ENCODE measurements at regions not wholly inside any gene's neighbourhood (a gene's known extent, or its start where the extent isn't known, plus 50 kb on each side); places are given as distances from the start of the nearest gene placed in this dataset.

GRCh38 chr3:178062126-178062525 is 474.1 kb upstream of the KCNMB2 start:
- H3K4me3 Mint-ChIP-seq, result no peak overlapping the region
- no peaks in the 10 kb centered on the region for H3K36me3 Mint-ChIP-seq (ENCODE audit: low read depth)
- no peak for DNase-seq
- CTCF ChIA-PET, result no interaction called here
- H3K9me3 Mint-ChIP-seq, result no peaks in the 10 kb centered on the region
- POLR2A ChIA-PET, result no interaction called here
- H3K27me3 Mint-ChIP-seq, result no peaks in the 10 kb centered on the region
- H3K27ac Mint-ChIP-seq, result no peak overlapping the region
- H3K4me1 Mint-ChIP-seq, result no peaks in the 10 kb centered on the region

GRCh38 chr3:178063461-178063860 is 472.8 kb upstream of the KCNMB2 start:
- POLR2A ChIA-PET, result no interaction called here
- Mint-ChIP-seq H3K27ac (no peak overlapping the region), H3K27me3 (no peaks in the 10 kb centered on the region), H3K36me3 (ENCODE audit: low read depth) (no peaks in the 10 kb centered on the region), H3K9me3 (no peaks in the 10 kb centered on the region), H3K4me3 (no peak overlapping the region), H3K4me1 (no peaks in the 10 kb centered on the region)
- CTCF ChIA-PET, result no interaction called here
- DNase-seq, result no peak

GRCh38 chr3:178067721-178068120 is 468.5 kb upstream of the KCNMB2 start:
- no peaks in the 10 kb centered on the region for H3K4me1 Mint-ChIP-seq
- H3K27me3 Mint-ChIP-seq, result no peaks in the 10 kb centered on the region
- H3K36me3 Mint-ChIP-seq (ENCODE audit: low read depth), result no peaks in the 10 kb centered on the region
- no peak overlapping the region for H3K4me3 Mint-ChIP-seq
- DNase-seq, result no peak
- ChIA-PET CTCF (no interaction called here), POLR2A (no interaction called here)
- H3K9me3 Mint-ChIP-seq, result no peaks in the 10 kb centered on the region
- no peak overlapping the region for H3K27ac Mint-ChIP-seq

GRCh38 chr3:178072391-178073305 is 463.6 kb upstream of the KCNMB2 start:
- POLR2A ChIA-PET, result no interaction called here
- H3K4me1 Mint-ChIP-seq, result peaks cover 3% of the 10 kb centered on the region
- H3K27me3 Mint-ChIP-seq, result no peaks in the 10 kb centered on the region
- no peak for DNase-seq
- CTCF ChIA-PET, result no interaction called here
- H3K27ac Mint-ChIP-seq, result no peak overlapping the region
- H3K36me3 Mint-ChIP-seq (ENCODE audit: low read depth), result no peaks in the 10 kb centered on the region
- no peaks in the 10 kb centered on the region for H3K9me3 Mint-ChIP-seq
- H3K4me3 Mint-ChIP-seq, result no peak overlapping the region

GRCh38 chr3:178073366-178073765 is 462.9 kb upstream of the KCNMB2 start:
- Mint-ChIP-seq H3K27me3 (no peaks in the 10 kb centered on the region), H3K27ac (no peak overlapping the region), H3K36me3 (ENCODE audit: low read depth) (no peaks in the 10 kb centered on the region), H3K4me1 (peaks cover 3% of the 10 kb centered on the region), H3K9me3 (no peaks in the 10 kb centered on the region), H3K4me3 (no peak overlapping the region)
- POLR2A ChIA-PET, result no interaction called here
- no peak for DNase-seq
- CTCF ChIA-PET, result no interaction called here

GRCh38 chr3:178075344-178075743 is 460.9 kb upstream of the KCNMB2 start:
- Mint-ChIP-seq H3K9me3 (no peaks in the 10 kb centered on the region), H3K36me3 (ENCODE audit: low read depth) (no peaks in the 10 kb centered on the region), H3K27ac (no peak overlapping the region), H3K27me3 (no peaks in the 10 kb centered on the region), H3K4me3 (no peak overlapping the region), H3K4me1 (peaks cover 3% of the 10 kb centered on the region)
- ChIA-PET CTCF (no interaction called here), POLR2A (no interaction called here)
- no peak for DNase-seq

- Mint-ChIP-seq H3K36me3 (ENCODE audit: low read depth) (no peaks in the 10 kb centered on the region), H3K27me3 (no peaks in the 10 kb centered on the region), H3K4me3 (no peak overlapping the region), H3K27ac (no peak overlapping the region), H3K9me3 (no peaks in the 10 kb centered on the region), H3K4me1 (peaks cover 3% of the 10 kb centered on the region)
- ChIA-PET CTCF (no interaction called here), POLR2A (no interaction called here)
- no peak for DNase-seq
These were observed 457.3 kb upstream of the KCNMB2 start for GRCh38 chr3:178078953-178079352.

- Mint-ChIP-seq H3K27me3 (no peaks in the 10 kb centered on the region), H3K4me1 (peaks cover 6% of the 10 kb centered on the region), H3K36me3 (ENCODE audit: low read depth) (no peaks in the 10 kb centered on the region), H3K27ac (no peak overlapping the region), H3K9me3 (no peaks in the 10 kb centered on the region), H3K4me3 (no peak overlapping the region)
- DNase-seq, result no peak
- ChIA-PET CTCF (no interaction called here), POLR2A (no interaction called here)
These were observed 456.3 kb upstream of the KCNMB2 start for GRCh38 chr3:178079966-178080365.

GRCh38 chr3:178082326-178082906 is 453.8 kb upstream of the KCNMB2 start:
- peaks cover 3% of the 10 kb centered on the region for H3K4me1 Mint-ChIP-seq
- POLR2A ChIA-PET, result no interaction called here
- H3K27ac Mint-ChIP-seq, result no peak overlapping the region
- no peaks in the 10 kb centered on the region for H3K36me3 Mint-ChIP-seq (ENCODE audit: low read depth)
- no peak overlapping the region for H3K4me3 Mint-ChIP-seq
- CTCF ChIA-PET, result no interaction called here
- DNase-seq, result no peak
- H3K27me3 Mint-ChIP-seq, result no peaks in the 10 kb centered on the region
- no peaks in the 10 kb centered on the region for H3K9me3 Mint-ChIP-seq

GRCh38 chr3:178083906-178084866 is 452.1 kb upstream of the KCNMB2 start:
- ChIA-PET POLR2A (no interaction called here), CTCF (no interaction called here)
- DNase-seq, result no peak
- Mint-ChIP-seq H3K4me3 (no peak overlapping the region), H3K27me3 (no peaks in the 10 kb centered on the region), H3K27ac (no peak overlapping the region), H3K4me1 (peaks cover 3% of the 10 kb centered on the region), H3K9me3 (no peaks in the 10 kb centered on the region), H3K36me3 (ENCODE audit: low read depth) (no peaks in the 10 kb centered on the region)

- Mint-ChIP-seq H3K4me1 (peaks cover 3% of the 10 kb centered on the region), H3K27ac (no peak overlapping the region)
- POLR2A ChIA-PET, result no interaction called here
These were observed 451.1 kb upstream of the KCNMB2 start for GRCh38 chr3:178084938-178085816.

GRCh38 chr3:178085817-178086123 is 450.5 kb upstream of the KCNMB2 start:
- H3K9me3 Mint-ChIP-seq, result no peaks in the 10 kb centered on the region
- H3K4me1 Mint-ChIP-seq, result peaks cover 3% of the 10 kb centered on the region
- POLR2A ChIA-PET, result no interaction called here
- no peaks in the 10 kb centered on the region for H3K36me3 Mint-ChIP-seq (ENCODE audit: low read depth)
- no peak overlapping the region for H3K4me3 Mint-ChIP-seq
- no peak overlapping the region for H3K27ac Mint-ChIP-seq
- H3K27me3 Mint-ChIP-seq, result no peaks in the 10 kb centered on the region
- CTCF ChIA-PET, result no interaction called here
- no peak for DNase-seq

More at GRCh38 chr3:178084938-178085816, 451.1 kb upstream of the KCNMB2 start:
- Mint-ChIP-seq H3K27me3 (no peaks in the 10 kb centered on the region), H3K4me3 (no peak overlapping the region), H3K36me3 (ENCODE audit: low read depth) (no peaks in the 10 kb centered on the region), H3K9me3 (no peaks in the 10 kb centered on the region)
- CTCF ChIA-PET, result no interaction called here
- DNase-seq, result no peak
